PC-9 (cell line): ENCODE measurements at regions not wholly inside any gene's neighbourhood (a gene's known extent, or its start where the extent isn't known, plus 50 kb on each side); places are given as distances from the start of the nearest gene placed in this dataset.

ENCODE experiments used
- EZH2 ChIP-seq: fragments of 200-600 bp; sonication (generic); IDR thresholded peaks from 2 replicates; pipeline ENCODE4 v1.8.0; 2017; ENCODE audit warnings: antibody characterized with exemption, low read depth
- TF ChIP-seq, protein P1 (sequence below): fragments of 200-600 bp; sonication (generic); conservative IDR thresholded peaks from 2 replicates; pipeline ENCODE4 v1.6.1; 2017; ENCODE audit warnings: mixed run types, antibody characterized with exemption, mild to moderate bottlenecking, moderate library complexity

DNA sequence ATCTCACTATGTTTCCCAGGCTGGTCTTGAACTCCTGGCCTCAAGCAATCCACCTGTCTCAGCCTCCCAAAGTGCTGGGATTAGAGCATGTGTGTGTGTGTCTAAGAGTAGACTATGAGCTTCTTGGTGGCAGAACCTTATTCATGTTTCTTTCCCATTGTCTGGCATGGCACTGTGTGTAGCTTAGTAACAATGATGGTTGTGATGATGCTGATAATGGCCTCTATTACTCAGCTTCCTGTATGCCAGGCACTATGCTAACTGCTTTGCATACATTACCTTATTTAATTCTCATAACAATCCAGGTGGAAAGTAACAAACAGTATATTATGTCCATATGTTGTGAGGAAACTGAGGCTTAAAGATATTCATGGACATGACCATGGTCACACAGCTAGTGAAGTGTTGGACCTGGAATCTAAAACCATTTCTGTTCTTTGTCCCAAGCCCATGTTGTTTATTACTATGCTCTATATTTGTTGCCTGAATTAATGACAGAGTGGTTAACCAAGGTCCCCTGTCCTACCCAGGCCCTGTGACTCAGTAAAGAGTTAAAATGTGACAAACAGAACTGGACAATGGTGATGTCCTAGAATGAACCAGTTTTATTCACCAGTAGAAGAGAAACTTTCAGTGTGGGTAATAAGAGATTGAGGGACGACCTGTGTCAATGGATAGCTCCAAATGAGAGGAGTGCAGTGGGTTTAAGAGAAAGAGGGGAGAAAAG lies 109.6 kb downstream of the KLF5 start:
- TF ChIP-seq, protein P1, sequence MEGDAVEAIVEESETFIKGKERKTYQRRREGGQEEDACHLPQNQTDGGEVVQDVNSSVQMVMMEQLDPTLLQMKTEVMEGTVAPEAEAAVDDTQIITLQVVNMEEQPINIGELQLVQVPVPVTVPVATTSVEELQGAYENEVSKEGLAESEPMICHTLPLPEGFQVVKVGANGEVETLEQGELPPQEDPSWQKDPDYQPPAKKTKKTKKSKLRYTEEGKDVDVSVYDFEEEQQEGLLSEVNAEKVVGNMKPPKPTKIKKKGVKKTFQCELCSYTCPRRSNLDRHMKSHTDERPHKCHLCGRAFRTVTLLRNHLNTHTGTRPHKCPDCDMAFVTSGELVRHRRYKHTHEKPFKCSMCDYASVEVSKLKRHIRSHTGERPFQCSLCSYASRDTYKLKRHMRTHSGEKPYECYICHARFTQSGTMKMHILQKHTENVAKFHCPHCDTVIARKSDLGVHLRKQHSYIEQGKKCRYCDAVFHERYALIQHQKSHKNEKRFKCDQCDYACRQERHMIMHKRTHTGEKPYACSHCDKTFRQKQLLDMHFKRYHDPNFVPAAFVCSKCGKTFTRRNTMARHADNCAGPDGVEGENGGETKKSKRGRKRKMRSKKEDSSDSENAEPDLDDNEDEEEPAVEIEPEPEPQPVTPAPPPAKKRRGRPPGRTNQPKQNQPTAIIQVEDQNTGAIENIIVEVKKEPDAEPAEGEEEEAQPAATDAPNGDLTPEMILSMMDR = no peak
- no peak for TF ChIP-seq EZH2
